ENCODE measurements at regions not wholly inside any gene's neighbourhood (a gene's known extent, or its start where the extent isn't known, plus 50 kb on each side); places are given as distances from the start of the nearest gene placed in this dataset.

DNA sequence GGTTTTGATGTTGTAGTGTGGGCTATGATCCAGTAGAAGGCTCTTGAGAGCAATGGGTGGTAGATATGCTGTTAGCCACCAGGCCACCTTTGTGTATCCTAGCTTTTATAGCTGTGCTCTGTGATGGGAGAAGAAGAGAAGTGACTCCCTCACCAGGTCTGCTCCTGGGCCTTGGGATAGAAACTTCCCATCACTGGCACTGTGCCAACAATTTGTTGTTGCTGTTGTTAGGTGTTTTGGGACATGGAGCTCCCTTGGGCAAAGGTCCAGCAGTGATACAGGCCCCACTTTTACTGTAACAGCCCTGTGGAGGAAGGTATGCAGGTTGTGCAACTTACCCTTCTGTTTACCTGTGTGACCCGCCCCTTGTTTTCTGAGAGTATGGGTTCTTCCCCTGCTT, 570.9 kb upstream of the GRIN3A start:
- no peak for TF ChIP-seq POLR2AphosphoS5 (IDR thresholded peaks at IDR 0.05; ENCODE audit: low read depth, low read length)
- TF ChIP-seq, protein P1, sequence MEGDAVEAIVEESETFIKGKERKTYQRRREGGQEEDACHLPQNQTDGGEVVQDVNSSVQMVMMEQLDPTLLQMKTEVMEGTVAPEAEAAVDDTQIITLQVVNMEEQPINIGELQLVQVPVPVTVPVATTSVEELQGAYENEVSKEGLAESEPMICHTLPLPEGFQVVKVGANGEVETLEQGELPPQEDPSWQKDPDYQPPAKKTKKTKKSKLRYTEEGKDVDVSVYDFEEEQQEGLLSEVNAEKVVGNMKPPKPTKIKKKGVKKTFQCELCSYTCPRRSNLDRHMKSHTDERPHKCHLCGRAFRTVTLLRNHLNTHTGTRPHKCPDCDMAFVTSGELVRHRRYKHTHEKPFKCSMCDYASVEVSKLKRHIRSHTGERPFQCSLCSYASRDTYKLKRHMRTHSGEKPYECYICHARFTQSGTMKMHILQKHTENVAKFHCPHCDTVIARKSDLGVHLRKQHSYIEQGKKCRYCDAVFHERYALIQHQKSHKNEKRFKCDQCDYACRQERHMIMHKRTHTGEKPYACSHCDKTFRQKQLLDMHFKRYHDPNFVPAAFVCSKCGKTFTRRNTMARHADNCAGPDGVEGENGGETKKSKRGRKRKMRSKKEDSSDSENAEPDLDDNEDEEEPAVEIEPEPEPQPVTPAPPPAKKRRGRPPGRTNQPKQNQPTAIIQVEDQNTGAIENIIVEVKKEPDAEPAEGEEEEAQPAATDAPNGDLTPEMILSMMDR (IDR thresholded peaks at IDR 0.05; ENCODE audit: control extremely low read depth in 1 of 3, insufficient read depth in 1 of 3, low read depth in 1 of 3, low read length in 3 of 3), result no peak

Measured in H1 (cell line).